ENCODE measurements at regions not wholly inside any gene's neighbourhood (a gene's known extent, or its start where the extent isn't known, plus 50 kb on each side); places are given as distances from the start of the nearest gene placed in this dataset.

DNA sequence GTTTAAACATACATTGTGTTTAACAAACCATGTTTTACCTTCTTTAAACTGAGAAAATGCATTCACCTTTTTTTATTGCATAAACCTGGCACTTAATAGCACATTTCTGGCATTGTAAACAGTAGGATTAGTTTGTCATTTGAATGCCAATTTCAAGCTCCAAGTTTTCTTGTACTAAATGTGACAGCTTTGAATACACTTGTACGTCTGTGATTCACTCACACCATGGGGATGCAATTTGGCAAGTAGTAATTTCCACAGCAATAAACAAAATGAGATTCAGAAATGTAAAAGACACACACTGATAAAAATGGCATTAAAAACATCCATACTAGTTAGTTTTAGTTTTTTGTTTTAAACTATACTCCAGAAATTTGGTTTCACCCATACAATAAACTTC, 598.9 kb downstream of the SI start:
- H3K36me3 ChIP-seq (ENCODE audit: control insufficient read depth, insufficient read depth, low read length): no peaks in the 10 kb centered on the region
- BruUV-seq (replicated peaks): no TSS peak
- no peak overlapping the region for H3K4me3 ChIP-seq
- no peak overlapping the region for H3K9ac ChIP-seq (ENCODE audit: insufficient read depth in 1 of 2, low read depth in 2 of 2, low read length in 2 of 2)
- no peak overlapping the region for H3K27ac ChIP-seq (ENCODE audit: extremely low read depth, low read depth, low read length)
- no peaks in the 10 kb centered on the region for H3K27me3 ChIP-seq (ENCODE audit: control insufficient read depth in 2 of 2, insufficient read depth in 2 of 2, low read length in 2 of 2)
- no peak overlapping the region for H2AFZ ChIP-seq (ENCODE audit: low read depth, low read length)
- in situ Hi-C loops (cut with MboI): no loop called here
- H3K4me1 ChIP-seq (replicated peaks in 1 of 2; ENCODE audit: control insufficient read depth in 2 of 2, insufficient read depth in 2 of 2, low read length in 2 of 2): no peaks in the 10 kb centered on the region
- WGBS (ENCODE audit: insufficient coverage, low coverage, missing lambda C conversion rate): 11% methylated on average over 1 of the region's 1 CpG
- no peak overlapping the region for H3K4me2 ChIP-seq (ENCODE audit: insufficient read depth, low read length)
- FAIRE-seq: no peak
- no peaks in the 10 kb centered on the region for H3K9me1 ChIP-seq (ENCODE audit: control insufficient read depth, insufficient read depth, low read length)
- no peak for ATAC-seq
- intact Hi-C loops (cut with micrococcal nuclease): no loop called here
- H3K9me3 ChIP-seq (replicated peaks; ENCODE audit: control insufficient read depth, insufficient read depth, low read depth, low read length): no peaks in the 10 kb centered on the region
- DNase-seq (ENCODE audit: extremely low read depth in 1 of 4, low spot score in 3 of 4): no peak
- no peak for TF ChIP-seq FOXJ3 (CRISPR knock-in tag; IDR thresholded peaks at IDR 0.05)
- TF ChIP-seq JUN (IDR thresholded peaks at IDR 0.05; ENCODE audit: borderline replicate concordance, low read depth, low read length): no peak
- no peak for TF ChIP-seq JUN (CRISPR knock-in tag; IDR thresholded peaks at IDR 0.05; ENCODE audit: borderline replicate concordance)
- TF ChIP-seq ADNP (tag; IDR thresholded peaks at IDR 0.05): no peak
- TF ChIP-seq NR1H2 (CRISPR knock-in tag; IDR thresholded peaks at IDR 0.05): no peak
- TF ChIP-seq CHD4 (IDR thresholded peaks at IDR 0.05; ENCODE audit: insufficient read depth, insufficient replicate concordance, low read depth, low read length, poor library complexity, severe bottlenecking): no peak
- TF ChIP-seq NCOR1 (IDR thresholded peaks at IDR 0.05): no peak
- no peak for TF ChIP-seq CAMTA2 (CRISPR knock-in tag; conservative IDR thresholded peaks at IDR 0.05)
- ChIA-PET CTCF (ENCODE audit: low intra/inter-chr PET ratio) (no interaction called here), POLR2A (no interaction called here)
- H4K20me1 ChIP-seq (replicated peaks; ENCODE audit: control insufficient read depth, insufficient read depth, low read length): no peaks in the 10 kb centered on the region
- no peaks in the 10 kb centered on the region for H3K79me2 ChIP-seq (ENCODE audit: control insufficient read depth, insufficient read depth, low read length)

DNA sequence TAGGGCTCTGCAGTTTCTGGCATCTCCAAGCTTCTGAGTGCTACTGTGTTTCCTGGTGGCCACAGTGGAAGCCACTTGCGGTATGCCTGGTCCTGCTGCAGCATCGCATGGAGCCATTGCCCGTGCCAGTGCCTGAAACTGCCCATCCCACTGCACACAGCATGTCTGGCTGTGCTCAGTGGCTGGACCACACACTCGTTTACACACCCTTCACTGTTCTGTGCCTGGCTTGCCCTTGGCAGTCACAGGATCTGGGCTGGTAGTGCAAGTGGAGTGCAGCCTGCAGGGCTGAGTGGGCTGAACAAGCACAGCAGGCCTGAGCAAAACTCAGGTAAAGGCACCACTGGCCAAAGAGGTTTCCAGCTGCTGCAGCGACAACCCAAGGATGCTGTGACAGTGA, 600.0 kb downstream of the SI start:
- Histone ChIP-seq H4K20me1 (replicated peaks; ENCODE audit: control insufficient read depth, insufficient read depth, low read length) (no peaks in the 10 kb centered on the region), H3K79me2 (ENCODE audit: control insufficient read depth, insufficient read depth, low read length) (no peaks in the 10 kb centered on the region), H2AFZ (ENCODE audit: low read depth, low read length) (no peak overlapping the region), H3K4me1 (replicated peaks in 1 of 2; ENCODE audit: control insufficient read depth in 2 of 2, insufficient read depth in 2 of 2, low read length in 2 of 2) (no peaks in the 10 kb centered on the region), H3K9ac (ENCODE audit: insufficient read depth in 1 of 2, low read depth in 2 of 2, low read length in 2 of 2) (no peak overlapping the region), H3K9me1 (ENCODE audit: control insufficient read depth, insufficient read depth, low read length) (no peaks in the 10 kb centered on the region), H3K4me3 (no peak overlapping the region), H3K4me2 (ENCODE audit: insufficient read depth, low read length) (no peak overlapping the region), H3K27ac (ENCODE audit: extremely low read depth, low read depth, low read length) (no peak overlapping the region), H3K9me3 (replicated peaks; ENCODE audit: control insufficient read depth, insufficient read depth, low read depth, low read length) (no peaks in the 10 kb centered on the region), H3K36me3 (ENCODE audit: control insufficient read depth, insufficient read depth, low read length) (no peaks in the 10 kb centered on the region), H3K27me3 (ENCODE audit: control insufficient read depth in 2 of 2, insufficient read depth in 2 of 2, low read length in 2 of 2) (no peaks in the 10 kb centered on the region)
- in situ Hi-C loops (cut with MboI): no loop called here
- ATAC-seq: no peak
- WGBS (ENCODE audit: insufficient coverage, low coverage, missing lambda C conversion rate): 6% methylated on average over 5 of the region's 5 CpGs
- no peak for FAIRE-seq
- ChIA-PET CTCF (ENCODE audit: low intra/inter-chr PET ratio) (no interaction called here), POLR2A (no interaction called here)
- intact Hi-C loops (cut with micrococcal nuclease): no loop called here
- no peak for DNase-seq (ENCODE audit: extremely low read depth in 1 of 4, low spot score in 3 of 4)
- no TSS peak for BruUV-seq (replicated peaks)
- TF ChIP-seq, protein P1, sequence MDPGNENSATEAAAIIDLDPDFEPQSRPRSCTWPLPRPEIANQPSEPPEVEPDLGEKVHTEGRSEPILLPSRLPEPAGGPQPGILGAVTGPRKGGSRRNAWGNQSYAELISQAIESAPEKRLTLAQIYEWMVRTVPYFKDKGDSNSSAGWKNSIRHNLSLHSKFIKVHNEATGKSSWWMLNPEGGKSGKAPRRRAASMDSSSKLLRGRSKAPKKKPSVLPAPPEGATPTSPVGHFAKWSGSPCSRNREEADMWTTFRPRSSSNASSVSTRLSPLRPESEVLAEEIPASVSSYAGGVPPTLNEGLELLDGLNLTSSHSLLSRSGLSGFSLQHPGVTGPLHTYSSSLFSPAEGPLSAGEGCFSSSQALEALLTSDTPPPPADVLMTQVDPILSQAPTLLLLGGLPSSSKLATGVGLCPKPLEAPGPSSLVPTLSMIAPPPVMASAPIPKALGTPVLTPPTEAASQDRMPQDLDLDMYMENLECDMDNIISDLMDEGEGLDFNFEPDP (CRISPR knock-in tag; IDR thresholded peaks at IDR 0.05): no peak
- TF ChIP-seq, protein P2, sequence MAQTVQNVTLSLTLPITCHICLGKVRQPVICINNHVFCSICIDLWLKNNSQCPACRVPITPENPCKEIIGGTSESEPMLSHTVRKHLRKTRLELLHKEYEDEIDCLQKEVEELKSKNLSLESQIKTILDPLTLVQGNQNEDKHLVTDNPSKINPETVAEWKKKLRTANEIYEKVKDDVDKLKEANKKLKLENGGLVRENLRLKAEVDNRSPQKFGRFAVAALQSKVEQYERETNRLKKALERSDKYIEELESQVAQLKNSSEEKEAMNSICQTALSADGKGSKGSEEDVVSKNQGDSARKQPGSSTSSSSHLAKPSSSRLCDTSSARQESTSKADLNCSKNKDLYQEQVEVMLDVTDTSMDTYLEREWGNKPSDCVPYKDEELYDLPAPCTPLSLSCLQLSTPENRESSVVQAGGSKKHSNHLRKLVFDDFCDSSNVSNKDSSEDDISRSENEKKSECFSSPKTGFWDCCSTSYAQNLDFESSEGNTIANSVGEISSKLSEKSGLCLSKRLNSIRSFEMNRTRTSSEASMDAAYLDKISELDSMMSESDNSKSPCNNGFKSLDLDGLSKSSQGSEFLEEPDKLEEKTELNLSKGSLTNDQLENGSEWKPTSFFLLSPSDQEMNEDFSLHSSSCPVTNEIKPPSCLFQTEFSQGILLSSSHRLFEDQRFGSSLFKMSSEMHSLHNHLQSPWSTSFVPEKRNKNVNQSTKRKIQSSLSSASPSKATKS (CRISPR knock-in tag; IDR thresholded peaks at IDR 0.05): no peak
- TF ChIP-seq, protein P3, sequence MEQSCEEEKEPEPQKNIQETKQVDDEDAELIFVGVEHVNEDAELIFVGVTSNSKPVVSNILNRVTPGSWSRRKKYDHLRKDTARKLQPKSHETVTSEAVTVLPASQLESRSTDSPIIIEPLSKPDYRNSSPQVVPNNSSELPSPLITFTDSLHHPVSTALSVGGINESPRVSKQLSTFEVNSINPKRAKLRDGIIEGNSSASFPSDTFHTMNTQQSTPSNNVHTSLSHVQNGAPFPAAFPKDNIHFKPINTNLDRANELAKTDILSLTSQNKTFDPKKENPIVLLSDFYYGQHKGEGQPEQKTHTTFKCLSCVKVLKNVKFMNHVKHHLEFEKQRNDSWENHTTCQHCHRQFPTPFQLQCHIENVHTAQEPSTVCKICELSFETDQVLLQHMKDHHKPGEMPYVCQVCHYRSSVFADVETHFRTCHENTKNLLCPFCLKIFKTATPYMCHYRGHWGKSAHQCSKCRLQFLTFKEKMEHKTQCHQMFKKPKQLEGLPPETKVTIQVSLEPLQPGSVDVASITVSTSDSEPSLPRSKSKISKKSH (CRISPR knock-in tag; IDR thresholded peaks at IDR 0.05): no peak
